ENCODE measurements at regions not wholly inside any gene's neighbourhood (a gene's known extent, or its start where the extent isn't known, plus 50 kb on each side); places are given as distances from the start of the nearest gene placed in this dataset.
A peak's percentile ranks its signal among the peaks of the same experiment; 100 is the strongest.

DNA sequence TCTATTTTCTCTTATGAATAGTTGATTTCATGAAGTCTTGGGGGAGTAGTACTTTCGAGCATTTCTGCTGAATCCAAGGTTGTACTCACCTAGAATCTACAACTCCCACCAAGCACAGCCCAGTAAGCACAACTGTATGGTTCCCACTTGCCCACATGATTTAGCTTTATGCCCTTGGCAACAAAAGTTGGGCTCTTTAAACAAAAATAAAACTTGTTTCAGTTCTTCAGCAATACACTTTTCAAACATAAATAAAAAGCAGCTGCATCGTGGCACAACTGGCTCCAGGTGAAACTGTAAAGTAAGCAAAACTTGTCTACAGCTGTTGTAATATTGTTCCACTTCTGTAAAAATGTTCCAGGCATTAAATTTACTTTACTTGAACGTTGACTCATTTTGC lies 99.8 kb upstream of the FSIP2 start:
- intact Hi-C loops (cut with DNase I): no loop called here
- no peak for DNase-seq
- no peaks in the 10 kb centered on the region for H3K4me1 ChIP-seq
- no peak for ATAC-seq
- no peaks in the 10 kb centered on the region for H3K9me3 ChIP-seq
- no peak overlapping the region for H3K4me3 ChIP-seq
- no peak overlapping the region for H3K27ac ChIP-seq
- H3K27me3 ChIP-seq: no peaks in the 10 kb centered on the region
- TF ChIP-seq, protein P1, sequence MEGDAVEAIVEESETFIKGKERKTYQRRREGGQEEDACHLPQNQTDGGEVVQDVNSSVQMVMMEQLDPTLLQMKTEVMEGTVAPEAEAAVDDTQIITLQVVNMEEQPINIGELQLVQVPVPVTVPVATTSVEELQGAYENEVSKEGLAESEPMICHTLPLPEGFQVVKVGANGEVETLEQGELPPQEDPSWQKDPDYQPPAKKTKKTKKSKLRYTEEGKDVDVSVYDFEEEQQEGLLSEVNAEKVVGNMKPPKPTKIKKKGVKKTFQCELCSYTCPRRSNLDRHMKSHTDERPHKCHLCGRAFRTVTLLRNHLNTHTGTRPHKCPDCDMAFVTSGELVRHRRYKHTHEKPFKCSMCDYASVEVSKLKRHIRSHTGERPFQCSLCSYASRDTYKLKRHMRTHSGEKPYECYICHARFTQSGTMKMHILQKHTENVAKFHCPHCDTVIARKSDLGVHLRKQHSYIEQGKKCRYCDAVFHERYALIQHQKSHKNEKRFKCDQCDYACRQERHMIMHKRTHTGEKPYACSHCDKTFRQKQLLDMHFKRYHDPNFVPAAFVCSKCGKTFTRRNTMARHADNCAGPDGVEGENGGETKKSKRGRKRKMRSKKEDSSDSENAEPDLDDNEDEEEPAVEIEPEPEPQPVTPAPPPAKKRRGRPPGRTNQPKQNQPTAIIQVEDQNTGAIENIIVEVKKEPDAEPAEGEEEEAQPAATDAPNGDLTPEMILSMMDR (IDR thresholded peaks at IDR 0.05): no peak
- no peaks in the 10 kb centered on the region for H3K36me3 ChIP-seq

DNA sequence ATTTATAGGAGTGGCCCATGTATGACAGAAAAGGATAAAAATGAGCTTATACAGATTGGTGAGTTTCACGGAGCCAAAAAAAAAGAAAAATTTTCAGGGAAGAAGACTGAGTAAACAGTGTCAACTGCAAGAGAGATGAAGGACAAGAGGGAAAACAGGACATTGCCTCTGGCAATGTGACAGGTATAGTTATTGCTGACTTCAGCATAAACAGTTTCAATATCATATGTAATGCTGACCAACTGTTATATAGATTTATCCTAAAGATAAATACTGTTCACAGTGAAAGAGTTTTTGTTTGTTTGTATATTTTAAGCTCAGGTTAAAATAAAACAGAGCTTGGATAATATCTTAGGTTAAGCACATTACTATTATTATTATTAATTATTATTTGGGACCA lies 98.0 kb upstream of the FSIP2 start:
- TF ChIP-seq, protein P1 (IDR thresholded peaks at IDR 0.05): no peak
- DNase-seq: no peak
- intact Hi-C loops (cut with DNase I): no loop called here
- no peaks in the 10 kb centered on the region for H3K9me3 ChIP-seq
- H3K27me3 ChIP-seq: no peaks in the 10 kb centered on the region
- ATAC-seq: no peak
- no peak overlapping the region for H3K4me3 ChIP-seq
- no peaks in the 10 kb centered on the region for H3K36me3 ChIP-seq
- no peaks in the 10 kb centered on the region for H3K4me1 ChIP-seq
- H3K27ac ChIP-seq: no peak overlapping the region

DNA sequence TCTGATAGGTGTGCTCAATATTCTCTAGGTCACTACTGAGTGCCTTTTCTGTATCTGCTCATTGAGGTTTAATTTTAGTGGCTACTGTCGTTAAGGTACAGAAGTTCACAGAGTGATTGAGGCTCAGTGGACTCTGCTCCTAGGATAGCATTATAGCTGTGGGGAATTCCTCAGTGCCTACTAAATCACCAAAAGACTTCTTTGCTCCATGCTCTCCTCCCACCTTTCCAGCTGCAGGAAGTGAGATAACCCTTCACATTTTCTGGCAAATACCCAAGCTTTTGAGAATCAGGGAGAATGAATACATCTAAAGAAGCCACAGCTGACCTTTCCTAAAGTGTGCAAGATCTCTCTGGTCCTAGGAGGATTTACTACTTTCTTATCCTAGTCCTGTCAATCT lies 95.2 kb upstream of the FSIP2 start:
- TF ChIP-seq, protein P1 (IDR thresholded peaks at IDR 0.05): no peak
- no peak for DNase-seq
- ATAC-seq: no peak

DNA sequence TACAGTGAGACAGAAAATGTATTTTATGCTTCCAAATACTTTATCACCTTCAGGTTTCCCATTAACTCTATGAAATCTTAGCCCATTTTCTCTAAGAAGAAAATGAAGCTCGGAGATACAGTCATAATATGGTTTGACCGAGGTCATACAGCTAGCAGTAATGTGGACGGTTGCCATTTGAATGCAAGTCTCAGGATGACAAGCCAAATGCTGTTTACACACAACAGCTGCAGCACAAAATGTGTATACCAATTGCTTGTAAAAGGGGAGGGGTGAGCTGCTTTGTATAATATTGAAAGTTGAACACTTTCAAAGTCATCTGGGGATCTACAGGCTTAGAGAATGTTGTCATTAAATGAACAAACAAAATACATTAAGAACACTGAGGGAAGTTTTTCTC lies 93.8 kb upstream of the FSIP2 start:
- intact Hi-C loops (cut with DNase I): no loop called here
- Histone ChIP-seq H3K4me1 (no peaks in the 10 kb centered on the region), H3K27ac (no peak overlapping the region), H3K27me3 (no peaks in the 10 kb centered on the region), H3K4me3 (no peak overlapping the region), H3K36me3 (no peaks in the 10 kb centered on the region), H3K9me3 (no peaks in the 10 kb centered on the region)
- TF ChIP-seq, protein P1 (IDR thresholded peaks at IDR 0.05): no peak
- ATAC-seq (no peak), DNase-seq (peak in 2 of 4 donors; percentile 68 to 79)

More for the DNA sequence above, 95.2 kb upstream of the FSIP2 start:
- Histone ChIP-seq H3K27ac (no peak overlapping the region), H3K36me3 (no peaks in the 10 kb centered on the region), H3K9me3 (no peaks in the 10 kb centered on the region), H3K4me3 (no peak overlapping the region), H3K4me1 (no peaks in the 10 kb centered on the region), H3K27me3 (no peaks in the 10 kb centered on the region)
- intact Hi-C loops (cut with DNase I): no loop called here

DNA sequence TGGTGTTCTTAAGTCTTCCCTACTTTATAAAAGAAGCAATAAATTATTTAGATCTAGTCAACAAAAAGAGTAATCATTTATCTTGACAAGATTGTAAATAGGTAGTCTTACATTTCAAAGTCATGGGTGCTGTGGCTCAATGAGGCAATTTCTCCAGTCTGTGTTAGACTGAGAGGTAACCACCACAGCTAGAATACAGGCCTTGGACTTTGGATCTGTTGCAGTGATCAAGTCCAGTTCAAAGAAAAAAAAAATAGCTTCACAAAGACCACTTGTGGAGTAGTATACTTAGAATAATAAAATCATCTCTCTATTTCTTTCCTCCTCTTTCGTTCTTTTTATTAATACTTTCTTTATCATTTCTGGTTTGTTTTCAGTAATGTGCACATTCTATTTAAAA lies 93.1 kb upstream of the FSIP2 start:
- no peaks in the 10 kb centered on the region for H3K4me1 ChIP-seq
- no peaks in the 10 kb centered on the region for H3K9me3 ChIP-seq
- DNase-seq: no peak
- no peaks in the 10 kb centered on the region for H3K27me3 ChIP-seq
- intact Hi-C loops (cut with DNase I): no loop called here
- H3K27ac ChIP-seq: no peak overlapping the region
- H3K36me3 ChIP-seq: no peaks in the 10 kb centered on the region
- TF ChIP-seq, protein P1 (IDR thresholded peaks at IDR 0.05): no peak
- no peak overlapping the region for H3K4me3 ChIP-seq
- ATAC-seq: no peak

All from left lung (tissue), 4 donors.